GM12874 (cell line): ENCODE measurements at regions not wholly inside any gene's neighbourhood (a gene's known extent, or its start where the extent isn't known, plus 50 kb on each side); places are given as distances from the start of the nearest gene placed in this dataset.

Experiments
- CTCF ChIP-seq: IDR thresholded peaks from 2 replicates; pipeline ENCODE4 v1.5.1; 2011; ENCODE audit warnings: low read depth, mild to moderate bottlenecking, control low read depth, low read length, moderate library complexity; ENCODE audit not compliant: insufficient read depth

DNA sequence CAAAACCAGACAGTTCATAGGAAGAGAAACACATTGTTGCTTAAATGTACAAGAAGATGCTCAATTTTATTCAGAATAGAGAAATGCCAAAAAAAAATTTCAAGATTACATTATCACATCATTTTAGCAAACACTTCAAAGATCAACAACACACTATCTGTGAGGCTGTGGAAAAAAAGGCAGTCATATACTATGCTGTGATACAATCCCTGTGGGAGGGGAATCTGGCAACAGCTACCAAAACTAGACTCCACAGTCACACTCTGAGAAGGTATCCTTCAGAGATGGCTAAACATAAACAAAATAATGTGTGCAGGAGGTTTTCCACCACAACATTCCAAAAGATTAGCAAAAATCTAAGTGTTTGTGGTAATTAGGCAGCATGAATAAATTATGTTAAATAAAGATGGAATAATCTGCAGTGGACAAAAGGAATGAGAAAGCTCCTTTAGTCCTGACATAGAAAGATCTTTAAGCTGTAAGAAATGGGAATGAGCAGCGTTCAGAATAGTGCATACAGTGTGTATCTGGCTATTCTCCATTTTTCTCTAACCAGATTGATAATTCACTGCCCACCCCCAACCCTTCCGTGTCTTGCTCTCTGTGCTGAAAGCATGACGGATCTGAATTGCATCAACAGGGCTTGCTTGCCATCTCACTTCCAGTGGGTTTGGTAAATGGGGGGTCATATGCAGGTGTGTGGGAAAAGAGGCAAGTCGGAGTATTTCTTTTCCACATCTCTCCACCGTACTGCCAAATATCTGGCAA, 329.6 kb downstream of the MBD2 start:
- no peak for TF ChIP-seq CTCF

DNA sequence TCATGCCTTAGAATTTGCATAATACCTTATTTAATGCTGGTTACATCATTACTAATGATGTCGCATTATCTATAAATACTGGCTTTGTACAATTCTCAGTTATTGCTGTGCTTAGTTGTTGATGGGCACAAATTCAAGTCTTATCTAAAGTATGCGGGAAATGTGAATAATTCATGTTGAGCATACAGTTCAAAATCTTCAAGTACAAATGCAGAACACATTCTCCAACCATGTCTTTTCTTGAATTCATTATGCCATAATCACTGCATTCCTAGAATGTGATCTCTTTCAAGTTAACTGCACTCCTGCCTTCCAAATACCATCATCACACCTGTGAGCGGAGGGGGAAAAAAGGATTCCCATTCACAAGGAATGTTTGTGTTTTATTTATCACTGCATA, 337.0 kb downstream of the MBD2 start:
- no peak for TF ChIP-seq CTCF

GRCh38 chr18:53886058-53886457, 338.4 kb downstream of the MBD2 start:
- no peak for TF ChIP-seq CTCF

DNA sequence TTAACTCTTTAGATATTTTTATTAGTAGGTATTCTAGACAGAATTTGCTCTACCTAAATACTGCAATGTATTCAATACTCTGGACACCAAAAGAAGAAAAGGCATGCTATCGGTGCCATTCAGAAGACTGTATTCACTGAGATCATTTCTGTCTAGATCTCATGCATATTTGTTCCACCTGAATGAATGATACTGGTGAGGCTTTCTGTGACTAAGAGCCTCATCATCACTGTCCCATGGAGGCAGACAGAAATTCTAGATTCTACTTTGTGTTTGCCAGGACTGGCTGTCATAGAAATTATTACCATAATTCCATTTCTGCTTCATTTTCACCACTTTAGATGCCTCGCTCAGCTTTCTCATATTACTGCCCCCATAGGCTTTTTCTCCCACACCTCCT, 340.7 kb downstream of the MBD2 start:
- TF ChIP-seq CTCF: no peak

DNA sequence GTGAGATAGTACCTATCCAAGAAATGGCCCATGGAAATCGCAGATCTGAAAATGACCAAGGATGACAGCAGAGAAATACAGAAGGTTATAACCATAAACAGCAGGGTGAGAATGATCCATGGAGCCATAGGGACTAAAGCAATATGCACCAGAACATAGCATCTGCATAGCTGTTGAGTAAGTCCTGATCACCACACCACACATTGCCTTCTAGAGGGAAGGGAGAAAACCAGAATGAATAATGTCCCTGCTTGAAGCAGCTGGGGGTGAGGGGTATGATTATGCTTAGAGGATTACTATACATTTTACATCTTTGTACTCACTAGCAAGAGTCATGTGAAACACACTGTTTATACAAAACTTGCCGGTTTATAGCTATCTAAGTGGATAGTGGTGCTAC, 350.4 kb downstream of the MBD2 start:
- TF ChIP-seq CTCF: no peak

DNA sequence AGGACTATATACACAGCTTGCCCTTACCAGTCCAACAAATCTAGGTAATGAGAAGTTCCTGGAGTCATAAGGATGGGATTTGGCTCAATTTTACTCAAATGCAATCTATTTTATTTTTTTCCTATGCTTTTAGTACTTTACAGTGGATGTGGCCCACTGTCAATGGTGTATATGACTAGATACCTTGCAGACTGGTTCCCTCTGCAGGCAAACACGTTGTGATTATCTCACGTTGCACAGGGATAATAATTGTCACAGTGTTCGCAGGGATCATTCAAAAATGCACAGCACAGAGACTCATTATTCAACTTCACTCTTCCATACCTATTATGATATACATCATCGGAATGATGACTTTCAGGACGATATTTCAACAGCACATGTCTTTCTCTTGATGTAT, 359.7 kb downstream of the MBD2 start:
- no peak for TF ChIP-seq CTCF

GRCh38 chr18:53862921-53863320, 361.5 kb downstream of the MBD2 start:
- no peak for TF ChIP-seq CTCF

DNA sequence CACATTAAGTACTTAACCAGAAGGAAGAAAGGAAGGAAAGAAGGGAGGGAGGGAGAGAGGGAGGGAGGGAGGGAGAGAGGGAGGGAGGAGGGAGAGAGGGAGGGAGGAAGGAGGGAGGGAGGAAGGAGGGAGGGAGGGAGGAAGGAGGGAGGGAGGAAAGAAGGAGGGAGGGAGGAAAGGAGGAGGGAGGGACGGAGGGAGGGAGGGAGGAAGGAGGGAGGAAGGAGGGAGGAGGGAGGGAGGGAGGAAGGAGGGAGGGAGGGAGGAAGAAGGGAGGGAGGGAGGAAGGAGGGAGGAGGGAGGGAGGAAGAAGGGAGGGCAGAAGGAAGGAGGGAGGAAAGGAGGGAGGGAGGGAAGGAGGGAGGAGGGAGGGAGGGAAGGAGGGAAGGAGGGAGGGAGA, 363.3 kb downstream of the MBD2 start:
- no peak for TF ChIP-seq CTCF
